ENCODE measurements at regions not wholly inside any gene's neighbourhood (a gene's known extent, or its start where the extent isn't known, plus 50 kb on each side); places are given as distances from the start of the nearest gene placed in this dataset.

GRCh38 chr10:118107040-118107439 lies 60.3 kb upstream of the RAB11FIP2 start:
- TF ChIP-seq CTCF (conservative IDR thresholded peaks at IDR 0.05; ENCODE audit: low read depth, low read length) (no peak), EZH2 (IDR thresholded peaks at IDR 0.05; ENCODE audit: borderline replicate concordance, low read depth, low read length, poor library complexity, severe bottlenecking) (no peak)

Measured in A673 (cell line).